GM23338 (cell line): ENCODE measurements at regions not wholly inside any gene's neighbourhood (a gene's known extent, or its start where the extent isn't known, plus 50 kb on each side); places are given as distances from the start of the nearest gene placed in this dataset.

ENCODE experiments used
- ATAC-seq: fragments of 200-7000 bp; cut with Tn5 transposase; 3 replicates; pipeline ENCODE4 v1.9.1; 2020
- DNase-seq: peaks from one replicate; pipeline ENCODE4 v3.0.0-alpha.2; 2015; ENCODE audit warnings: low spot score
- H2AFZ ChIP-seq: fragments of 200-600 bp; sonication (generic); 2 replicates; pipeline ENCODE4 v1.8.0; 2016; ENCODE audit warnings: antibody characterized with exemption, mild to moderate bottlenecking, moderate library complexity
- H3F3A ChIP-seq: fragments of 200-600 bp; sonication (generic); replicated peaks from 2 replicates; pipeline ENCODE4 v1.8.0; 2017; ENCODE audit warnings: antibody characterized with exemption, mixed run types, low read depth
- H3K27ac ChIP-seq: fragments of 200-600 bp; sonication (generic); 2 replicates; pipeline ENCODE4 v1.6.1; 2016; ENCODE audit warnings: low read depth
- H3K27me3 ChIP-seq: fragments of 200-600 bp; sonication (generic); 2 replicates; pipeline ENCODE4 v1.8.0; 2016; ENCODE audit warnings: mild to moderate bottlenecking, mixed run types, moderate library complexity; ENCODE audit not compliant: insufficient read depth
- H3K36me3 ChIP-seq: fragments of 200-600 bp; sonication (generic); 2 replicates; pipeline ENCODE4 v1.8.0; 2016; ENCODE audit warnings: mild to moderate bottlenecking; ENCODE audit not compliant: insufficient read depth
- H3K4me1 ChIP-seq: fragments of 200-600 bp; sonication (generic); 2 replicates; pipeline ENCODE4 v1.8.0; 2016; ENCODE audit warnings: mild to moderate bottlenecking, moderate library complexity; ENCODE audit not compliant: insufficient read depth
- H3K4me2 ChIP-seq: fragments of 200-600 bp; sonication (generic); 2 replicates; pipeline ENCODE4 v1.7.1; 2017; ENCODE audit warnings: mixed run types
- H3K4me3 ChIP-seq: fragments of 200-600 bp; sonication (generic); 2 replicates; pipeline ENCODE4 v1.6.1; 2016; ENCODE audit warnings: mixed run types
- H3K79me2 ChIP-seq: fragments of 200-600 bp; sonication (generic); replicated peaks from 2 replicates; pipeline ENCODE4 v1.8.0; 2017; ENCODE audit warnings: mild to moderate bottlenecking; ENCODE audit not compliant: insufficient read depth
- H3K9me2 ChIP-seq: fragments of 200-600 bp; sonication (generic); 2 replicates; pipeline ENCODE4 v1.8.0; 2017; ENCODE audit not compliant: insufficient read depth
- H4K20me1 ChIP-seq: fragments of 200-600 bp; sonication (generic); replicated peaks from 2 replicates; pipeline ENCODE4 v1.8.0; 2017; ENCODE audit warnings: mild to moderate bottlenecking; ENCODE audit not compliant: insufficient read depth
- H3K27ac Mint-ChIP-seq: 2 replicates; pipeline ENCODE4 v1.8.0; 2020; ENCODE audit warnings: inconsistent platforms, mild to moderate bottlenecking, moderate library complexity, mixed read lengths
- H3K27me3 Mint-ChIP-seq: 3 replicates; pipeline ENCODE4 v1.8.0; 2022; ENCODE audit warnings: low read depth, mild to moderate bottlenecking, moderate library complexity, mixed read lengths, inconsistent platforms; ENCODE audit not compliant: insufficient read depth, poor library complexity
- H3K36me3 Mint-ChIP-seq: 3 replicates; pipeline ENCODE4 v1.8.0; 2021; ENCODE audit warnings: low read depth, mild to moderate bottlenecking, inconsistent platforms, moderate library complexity, mixed read lengths
- H3K4me1 Mint-ChIP-seq: 3 replicates; pipeline ENCODE4 v1.8.0; 2020; ENCODE audit warnings: mild to moderate bottlenecking, inconsistent platforms, mixed read lengths
- H3K4me3 Mint-ChIP-seq: 3 replicates; pipeline ENCODE4 v1.8.0; 2021; ENCODE audit warnings: moderate library complexity, mild to moderate bottlenecking, inconsistent platforms, mixed read lengths
- H3K9me3 Mint-ChIP-seq: 3 replicates; pipeline ENCODE4 v1.8.0; 2020; ENCODE audit warnings: moderate library complexity, mild to moderate bottlenecking, inconsistent platforms, mixed read lengths
- CREB1 ChIP-seq: fragments of 250-450 bp; sonication (Bioruptor Pico); IDR thresholded peaks from 2 replicates; pipeline ENCODE4 v1.5.0; 2020; ENCODE audit warnings: low read depth, mild to moderate bottlenecking, moderate library complexity
- EZH2 ChIP-seq: fragments of 200-600 bp; sonication (generic); IDR thresholded peaks from one replicate; pipeline ENCODE4 v1.8.0; 2017; ENCODE audit warnings: antibody characterized with exemption, mild to moderate bottlenecking, low read depth; ENCODE audit not compliant: unreplicated experiment
- EZH2phosphoT487 ChIP-seq: fragments of 200-600 bp; sonication (generic); IDR thresholded peaks from one replicate; pipeline ENCODE4 v1.8.1; 2018; ENCODE audit warnings: antibody characterized with exemption; ENCODE audit not compliant: unreplicated experiment
- JUNB ChIP-seq: IDR thresholded peaks from one replicate; pipeline ENCODE4 v1.6.1; 2016; ENCODE audit warnings: antibody characterized with exemption; ENCODE audit not compliant: unreplicated experiment
- NANOG ChIP-seq: IDR thresholded peaks from 2 replicates; pipeline ENCODE4 v1.6.1; 2016; ENCODE audit warnings: antibody characterized with exemption, borderline replicate concordance
- POLR2AphosphoS5 ChIP-seq: IDR thresholded peaks from 2 replicates; pipeline ENCODE4 v1.6.1; 2016; ENCODE audit warnings: antibody characterized with exemption, low read depth
- STAT1 ChIP-seq: IDR thresholded peaks from one replicate; pipeline ENCODE4 v1.6.1; 2016; ENCODE audit warnings: antibody characterized with exemption; ENCODE audit not compliant: unreplicated experiment
- ZNF114 ChIP-seq: fragments of 250-450 bp; sonication (Bioruptor Pico); IDR thresholded peaks from 2 replicates; pipeline ENCODE4 v1.5.0; 2020; ENCODE audit warnings: mild to moderate bottlenecking, moderate library complexity
- ZNF331 ChIP-seq: fragments of 250-450 bp; sonication (Bioruptor Pico); IDR thresholded peaks from 2 replicates; pipeline ENCODE4 v1.5.0; 2020; ENCODE audit warnings: low read depth, mild to moderate bottlenecking, moderate library complexity
- TF ChIP-seq, protein P1 (sequence below): IDR thresholded peaks from one replicate; pipeline ENCODE4 v1.6.1; 2018; ENCODE audit warnings: antibody characterized with exemption; ENCODE audit not compliant: unreplicated experiment
- TF ChIP-seq, protein P2 (sequence below): fragments of 250-450 bp; sonication (Bioruptor Pico); IDR thresholded peaks from 2 replicates; pipeline ENCODE4 v1.5.0; 2020; ENCODE audit warnings: mild to moderate bottlenecking, moderate library complexity
- TF ChIP-seq, protein P3 (sequence below): IDR thresholded peaks from 2 replicates; pipeline ENCODE4 v1.6.1; 2016; ENCODE audit warnings: antibody characterized with exemption
- TF ChIP-seq, protein P4 (sequence below), 2 experiments: fragments of 200-600 bp in 1 of 2; sonication (generic) in 1 of 2; conservative IDR thresholded peaks; 2 replicates each; pipeline versions ENCODE4 v1.5.1 to v1.6.1; 2016 to 2017; ENCODE audit warnings: antibody characterized with exemption in 2 of 2, low read depth in 2 of 2, mild to moderate bottlenecking in 2 of 2, moderate library complexity in 1 of 2

DNA sequence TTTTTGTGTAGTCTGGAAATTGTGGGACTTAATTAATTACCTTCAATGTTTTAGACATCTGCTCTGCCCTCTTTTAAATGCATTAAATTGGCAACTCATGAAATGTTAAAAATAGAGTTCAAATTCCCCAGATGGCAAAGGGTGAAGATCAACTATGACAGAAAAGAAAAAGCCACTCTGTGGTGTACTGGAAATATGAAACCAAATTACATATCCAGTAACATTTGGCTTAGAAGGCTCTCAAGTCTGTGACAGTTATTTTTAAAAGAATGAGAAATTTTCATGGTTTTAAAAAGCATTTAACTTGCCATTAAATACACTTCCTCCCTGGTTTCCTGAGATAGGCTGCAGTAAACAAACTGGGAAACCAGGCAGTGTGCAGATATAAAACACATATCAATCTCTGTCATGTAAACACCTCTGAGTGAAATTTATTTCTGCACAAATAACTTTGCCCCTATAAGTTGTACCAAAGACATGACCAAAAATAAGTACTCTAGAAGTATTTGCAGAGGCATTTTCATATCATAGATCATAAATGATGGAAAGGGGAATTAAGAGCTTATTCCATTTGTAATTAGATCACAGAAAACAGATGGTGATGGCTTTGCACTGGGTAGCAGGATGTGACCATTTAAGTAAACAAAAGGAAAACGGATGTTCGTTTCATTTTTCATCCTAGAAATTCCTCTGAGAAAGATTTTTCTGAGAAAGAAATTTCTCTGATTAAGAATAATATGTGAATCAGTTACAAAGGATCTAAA lies 360.1 kb downstream of the SAMD5 start:
- ATAC-seq (no peak), DNase-seq (no peak)
- Histone ChIP-seq H3K4me3 (no peak overlapping the region), H2AFZ (no peak overlapping the region), H3K27me3 (no peaks in the 10 kb centered on the region), H3K79me2 (no peaks in the 10 kb centered on the region), H3K9me2 (no peaks in the 10 kb centered on the region), H3K27ac (no peak overlapping the region), H3K36me3 (no peaks in the 10 kb centered on the region), H3K4me1 (no peaks in the 10 kb centered on the region), H4K20me1 (no peaks in the 10 kb centered on the region), H3F3A (no peaks in the 10 kb centered on the region), H3K4me2 (no peak overlapping the region)
- TF ChIP-seq ZNF114 (no peak), STAT1 (no peak), CREB1 (CRISPR knock-in tag) (no peak), POLR2AphosphoS5 (no peak), ZNF331 (CRISPR knock-in tag) (no peak), NANOG (no peak), JUNB (no peak), EZH2 (no peak), EZH2phosphoT487 (no peak)
- TF ChIP-seq, protein P1, sequence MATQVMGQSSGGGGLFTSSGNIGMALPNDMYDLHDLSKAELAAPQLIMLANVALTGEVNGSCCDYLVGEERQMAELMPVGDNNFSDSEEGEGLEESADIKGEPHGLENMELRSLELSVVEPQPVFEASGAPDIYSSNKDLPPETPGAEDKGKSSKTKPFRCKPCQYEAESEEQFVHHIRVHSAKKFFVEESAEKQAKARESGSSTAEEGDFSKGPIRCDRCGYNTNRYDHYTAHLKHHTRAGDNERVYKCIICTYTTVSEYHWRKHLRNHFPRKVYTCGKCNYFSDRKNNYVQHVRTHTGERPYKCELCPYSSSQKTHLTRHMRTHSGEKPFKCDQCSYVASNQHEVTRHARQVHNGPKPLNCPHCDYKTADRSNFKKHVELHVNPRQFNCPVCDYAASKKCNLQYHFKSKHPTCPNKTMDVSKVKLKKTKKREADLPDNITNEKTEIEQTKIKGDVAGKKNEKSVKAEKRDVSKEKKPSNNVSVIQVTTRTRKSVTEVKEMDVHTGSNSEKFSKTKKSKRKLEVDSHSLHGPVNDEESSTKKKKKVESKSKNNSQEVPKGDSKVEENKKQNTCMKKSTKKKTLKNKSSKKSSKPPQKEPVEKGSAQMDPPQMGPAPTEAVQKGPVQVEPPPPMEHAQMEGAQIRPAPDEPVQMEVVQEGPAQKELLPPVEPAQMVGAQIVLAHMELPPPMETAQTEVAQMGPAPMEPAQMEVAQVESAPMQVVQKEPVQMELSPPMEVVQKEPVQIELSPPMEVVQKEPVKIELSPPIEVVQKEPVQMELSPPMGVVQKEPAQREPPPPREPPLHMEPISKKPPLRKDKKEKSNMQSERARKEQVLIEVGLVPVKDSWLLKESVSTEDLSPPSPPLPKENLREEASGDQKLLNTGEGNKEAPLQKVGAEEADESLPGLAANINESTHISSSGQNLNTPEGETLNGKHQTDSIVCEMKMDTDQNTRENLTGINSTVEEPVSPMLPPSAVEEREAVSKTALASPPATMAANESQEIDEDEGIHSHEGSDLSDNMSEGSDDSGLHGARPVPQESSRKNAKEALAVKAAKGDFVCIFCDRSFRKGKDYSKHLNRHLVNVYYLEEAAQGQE = no peak
- TF ChIP-seq, protein P2, sequence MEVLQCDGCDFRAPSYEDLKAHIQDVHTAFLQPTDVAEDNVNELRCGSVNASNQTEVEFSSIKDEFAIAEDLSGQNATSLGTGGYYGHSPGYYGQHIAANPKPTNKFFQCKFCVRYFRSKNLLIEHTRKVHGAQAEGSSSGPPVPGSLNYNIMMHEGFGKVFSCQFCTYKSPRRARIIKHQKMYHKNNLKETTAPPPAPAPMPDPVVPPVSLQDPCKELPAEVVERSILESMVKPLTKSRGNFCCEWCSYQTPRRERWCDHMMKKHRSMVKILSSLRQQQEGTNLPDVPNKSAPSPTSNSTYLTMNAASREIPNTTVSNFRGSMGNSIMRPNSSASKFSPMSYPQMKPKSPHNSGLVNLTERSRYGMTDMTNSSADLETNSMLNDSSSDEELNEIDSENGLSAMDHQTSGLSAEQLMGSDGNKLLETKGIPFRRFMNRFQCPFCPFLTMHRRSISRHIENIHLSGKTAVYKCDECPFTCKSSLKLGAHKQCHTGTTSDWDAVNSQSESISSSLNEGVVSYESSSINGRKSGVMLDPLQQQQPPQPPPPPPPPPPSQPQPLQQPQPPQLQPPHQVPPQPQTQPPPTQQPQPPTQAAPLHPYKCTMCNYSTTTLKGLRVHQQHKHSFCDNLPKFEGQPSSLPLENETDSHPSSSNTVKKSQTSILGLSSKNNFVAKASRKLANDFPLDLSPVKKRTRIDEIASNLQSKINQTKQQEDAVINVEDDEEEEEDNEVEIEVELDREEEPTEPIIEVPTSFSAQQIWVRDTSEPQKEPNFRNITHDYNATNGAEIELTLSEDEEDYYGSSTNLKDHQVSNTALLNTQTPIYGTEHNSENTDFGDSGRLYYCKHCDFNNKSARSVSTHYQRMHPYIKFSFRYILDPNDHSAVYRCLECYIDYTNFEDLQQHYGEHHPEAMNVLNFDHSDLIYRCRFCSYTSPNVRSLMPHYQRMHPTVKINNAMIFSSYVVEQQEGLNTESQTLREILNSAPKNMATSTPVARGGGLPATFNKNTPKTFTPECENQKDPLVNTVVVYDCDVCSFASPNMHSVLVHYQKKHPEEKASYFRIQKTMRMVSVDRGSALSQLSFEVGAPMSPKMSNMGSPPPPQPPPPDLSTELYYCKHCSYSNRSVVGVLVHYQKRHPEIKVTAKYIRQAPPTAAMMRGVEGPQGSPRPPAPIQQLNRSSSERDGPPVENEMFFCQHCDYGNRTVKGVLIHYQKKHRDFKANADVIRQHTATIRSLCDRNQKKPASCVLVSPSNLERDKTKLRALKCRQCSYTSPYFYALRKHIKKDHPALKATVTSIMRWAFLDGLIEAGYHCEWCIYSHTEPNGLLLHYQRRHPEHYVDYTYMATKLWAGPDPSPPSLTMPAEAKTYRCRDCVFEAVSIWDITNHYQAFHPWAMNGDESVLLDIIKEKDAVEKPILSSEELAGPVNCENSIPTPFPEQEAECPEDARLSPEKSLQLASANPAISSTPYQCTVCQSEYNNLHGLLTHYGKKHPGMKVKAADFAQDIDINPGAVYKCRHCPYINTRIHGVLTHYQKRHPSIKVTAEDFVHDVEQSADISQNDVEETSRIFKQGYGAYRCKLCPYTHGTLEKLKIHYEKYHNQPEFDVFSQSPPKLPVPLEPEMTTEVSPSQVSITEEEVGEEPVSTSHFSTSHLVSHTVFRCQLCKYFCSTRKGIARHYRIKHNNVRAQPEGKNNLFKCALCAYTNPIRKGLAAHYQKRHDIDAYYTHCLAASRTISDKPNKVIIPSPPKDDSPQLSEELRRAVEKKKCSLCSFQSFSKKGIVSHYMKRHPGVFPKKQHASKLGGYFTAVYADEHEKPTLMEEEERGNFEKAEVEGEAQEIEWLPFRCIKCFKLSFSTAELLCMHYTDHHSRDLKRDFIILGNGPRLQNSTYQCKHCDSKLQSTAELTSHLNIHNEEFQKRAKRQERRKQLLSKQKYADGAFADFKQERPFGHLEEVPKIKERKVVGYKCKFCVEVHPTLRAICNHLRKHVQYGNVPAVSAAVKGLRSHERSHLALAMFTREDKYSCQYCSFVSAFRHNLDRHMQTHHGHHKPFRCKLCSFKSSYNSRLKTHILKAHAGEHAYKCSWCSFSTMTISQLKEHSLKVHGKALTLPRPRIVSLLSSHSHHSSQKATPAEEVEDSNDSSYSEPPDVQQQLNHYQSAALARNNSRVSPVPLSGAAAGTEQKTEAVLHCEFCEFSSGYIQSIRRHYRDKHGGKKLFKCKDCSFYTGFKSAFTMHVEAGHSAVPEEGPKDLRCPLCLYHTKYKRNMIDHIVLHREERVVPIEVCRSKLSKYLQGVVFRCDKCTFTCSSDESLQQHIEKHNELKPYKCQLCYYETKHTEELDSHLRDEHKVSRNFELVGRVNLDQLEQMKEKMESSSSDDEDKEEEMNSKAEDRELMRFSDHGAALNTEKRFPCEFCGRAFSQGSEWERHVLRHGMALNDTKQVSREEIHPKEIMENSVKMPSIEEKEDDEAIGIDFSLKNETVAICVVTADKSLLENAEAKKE (CRISPR knock-in tag) = no peak
- TF ChIP-seq, protein P3, sequence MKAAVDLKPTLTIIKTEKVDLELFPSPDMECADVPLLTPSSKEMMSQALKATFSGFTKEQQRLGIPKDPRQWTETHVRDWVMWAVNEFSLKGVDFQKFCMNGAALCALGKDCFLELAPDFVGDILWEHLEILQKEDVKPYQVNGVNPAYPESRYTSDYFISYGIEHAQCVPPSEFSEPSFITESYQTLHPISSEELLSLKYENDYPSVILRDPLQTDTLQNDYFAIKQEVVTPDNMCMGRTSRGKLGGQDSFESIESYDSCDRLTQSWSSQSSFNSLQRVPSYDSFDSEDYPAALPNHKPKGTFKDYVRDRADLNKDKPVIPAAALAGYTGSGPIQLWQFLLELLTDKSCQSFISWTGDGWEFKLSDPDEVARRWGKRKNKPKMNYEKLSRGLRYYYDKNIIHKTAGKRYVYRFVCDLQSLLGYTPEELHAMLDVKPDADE = no peak
- TF ChIP-seq, protein P4, sequence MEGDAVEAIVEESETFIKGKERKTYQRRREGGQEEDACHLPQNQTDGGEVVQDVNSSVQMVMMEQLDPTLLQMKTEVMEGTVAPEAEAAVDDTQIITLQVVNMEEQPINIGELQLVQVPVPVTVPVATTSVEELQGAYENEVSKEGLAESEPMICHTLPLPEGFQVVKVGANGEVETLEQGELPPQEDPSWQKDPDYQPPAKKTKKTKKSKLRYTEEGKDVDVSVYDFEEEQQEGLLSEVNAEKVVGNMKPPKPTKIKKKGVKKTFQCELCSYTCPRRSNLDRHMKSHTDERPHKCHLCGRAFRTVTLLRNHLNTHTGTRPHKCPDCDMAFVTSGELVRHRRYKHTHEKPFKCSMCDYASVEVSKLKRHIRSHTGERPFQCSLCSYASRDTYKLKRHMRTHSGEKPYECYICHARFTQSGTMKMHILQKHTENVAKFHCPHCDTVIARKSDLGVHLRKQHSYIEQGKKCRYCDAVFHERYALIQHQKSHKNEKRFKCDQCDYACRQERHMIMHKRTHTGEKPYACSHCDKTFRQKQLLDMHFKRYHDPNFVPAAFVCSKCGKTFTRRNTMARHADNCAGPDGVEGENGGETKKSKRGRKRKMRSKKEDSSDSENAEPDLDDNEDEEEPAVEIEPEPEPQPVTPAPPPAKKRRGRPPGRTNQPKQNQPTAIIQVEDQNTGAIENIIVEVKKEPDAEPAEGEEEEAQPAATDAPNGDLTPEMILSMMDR (conservative IDR thresholded peaks at IDR 0.05; ENCODE audit: low read depth in 2 of 2) = no peak
- H3K27me3 Mint-ChIP-seq = no peaks in the 10 kb centered on the region
- no peaks in the 10 kb centered on the region for H3K9me3 Mint-ChIP-seq
- H3K4me1 Mint-ChIP-seq = peaks cover 6% of the 10 kb centered on the region; the same call in 2 of the 3 replicates
- H3K36me3 Mint-ChIP-seq = no peaks in the 10 kb centered on the region
- no peak overlapping the region for H3K27ac Mint-ChIP-seq
- no peak overlapping the region for H3K4me3 Mint-ChIP-seq
